MCF 10A (cell line): ENCODE measurements at regions not wholly inside any gene's neighbourhood (a gene's known extent, or its start where the extent isn't known, plus 50 kb on each side); places are given as distances from the start of the nearest gene placed in this dataset.

Experiments
- BruUV-seq: library from RNA; stranded (reverse); fragments of 400-500 nt; replicated peaks from 2 replicates; lab custom pipeline; 2021; lab: Mats Ljungman, UMichigan
- CTCF ChIA-PET: fragments of 300-600 bp; sonication (Branson Sonifier 250); formaldehyde crosslinking; extraction: SDS; loops from one replicate; lab custom pipeline; 2021; ENCODE audit warnings: antibody characterized with exemption, inconsistent platforms; lab: Yijun Ruan, JAX
- POLR2A ChIA-PET: fragments of 300-600, 350-650 bp; sonication (Branson Sonifier 250); formaldehyde crosslinking; extraction: SDS; loops from one replicate; lab custom pipeline; 2020; ENCODE audit warnings: antibody characterized with exemption, inconsistent platforms; lab: Yijun Ruan, JAX
- DNase-seq: peaks from one replicate; pipeline ENCODE4 v3.0.0-alpha.2; 2018; ENCODE audit not compliant: unreplicated experiment
- H3K27ac Mint-ChIP-seq: one replicate; pipeline ENCODE4 v1.8.0; 2022; ENCODE audit warnings: mild to moderate bottlenecking, low read depth, mixed read lengths; ENCODE audit not compliant: unreplicated experiment
- H3K27me3 Mint-ChIP-seq: one replicate; pipeline ENCODE4 v1.8.0; 2022; ENCODE audit warnings: mixed read lengths; ENCODE audit not compliant: insufficient read depth, unreplicated experiment
- H3K36me3 Mint-ChIP-seq: one replicate; pipeline ENCODE4 v1.8.0; 2022; ENCODE audit warnings: mild to moderate bottlenecking, moderate library complexity, mixed read lengths; ENCODE audit not compliant: insufficient read depth, unreplicated experiment
- H3K4me1 Mint-ChIP-seq: one replicate; pipeline ENCODE4 v1.8.0; 2022; ENCODE audit warnings: mixed read lengths; ENCODE audit not compliant: insufficient read depth, unreplicated experiment
- H3K4me3 Mint-ChIP-seq: one replicate; pipeline ENCODE4 v1.8.0; 2022; ENCODE audit warnings: mild to moderate bottlenecking, moderate library complexity, mixed read lengths; ENCODE audit not compliant: unreplicated experiment
- H3K9me3 Mint-ChIP-seq: one replicate; pipeline ENCODE4 v1.8.0; 2022; ENCODE audit warnings: mixed read lengths; ENCODE audit not compliant: unreplicated experiment
- intact Hi-C: fragments of 100-400 bp; cut with micrococcal nuclease; formaldehyde crosslinking; loops from 2 replicates; pipeline ENCODE4 v1.14.1; 2022
- TF ChIP-seq, protein P1 (sequence below): fragments of 200-600 bp; IDR thresholded peaks from one replicate; pipeline ENCODE4 v1.8.0; 2022; ENCODE audit warnings: antibody characterized with exemption, mild to moderate bottlenecking; ENCODE audit not compliant: unreplicated experiment

DNA sequence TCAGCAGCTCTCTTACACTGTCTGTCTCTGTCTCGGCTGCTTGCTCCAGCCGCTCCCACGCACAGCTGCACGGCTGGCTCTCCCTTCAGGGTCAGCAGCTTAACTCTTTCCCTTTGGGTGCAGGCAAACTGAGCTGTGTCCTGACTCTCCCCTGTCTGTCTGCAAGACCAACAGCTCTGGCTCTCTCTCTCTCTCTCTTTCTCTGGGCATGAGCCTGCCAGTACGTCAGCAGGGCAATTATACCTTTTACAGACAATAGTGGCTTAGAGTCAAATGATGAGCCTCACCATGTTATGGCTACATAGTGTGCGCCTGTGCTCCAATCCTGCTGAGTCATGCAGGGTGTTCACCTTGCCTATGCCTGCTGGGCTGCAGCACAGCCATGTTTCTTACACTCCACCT, 120.5 kb upstream of the DDHD1 start:
- BruUV-seq = no TSS peak
- POLR2A ChIA-PET = interaction anchor here (0.5 to 0.6 kb wide), 3 partner anchors 80 to 936 kb away, joined by 3 read pairs; no protein-coding TSS in a partner anchor

DNA sequence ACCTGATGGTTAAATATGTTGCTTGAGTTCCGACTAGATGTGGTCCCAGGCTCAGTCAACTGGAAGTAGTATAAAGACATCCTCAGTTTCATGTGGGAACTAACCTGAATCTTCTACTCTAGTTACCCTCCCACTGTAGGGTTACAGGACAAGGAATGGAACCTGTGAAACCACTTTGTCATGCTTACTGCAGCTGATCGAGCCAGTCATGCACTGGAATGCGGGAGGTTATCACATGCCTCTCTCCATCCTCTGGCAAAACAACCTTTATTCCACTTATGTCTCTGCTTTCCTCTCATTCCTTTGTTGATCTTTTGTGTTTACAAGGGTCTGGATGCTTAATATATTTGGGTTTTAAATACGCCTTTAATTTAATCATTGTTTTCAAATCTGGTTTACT, 111.9 kb upstream of the DDHD1 start:
- Mint-ChIP-seq H3K36me3 (no peaks in the 10 kb centered on the region), H3K4me1 (no peaks in the 10 kb centered on the region), H3K27me3 (no peaks in the 10 kb centered on the region), H3K27ac (no peak overlapping the region), H3K4me3 (no peak overlapping the region), H3K9me3 (peaks cover 11% of the 10 kb centered on the region)
- DNase-seq = no peak
- ChIA-PET CTCF (no interaction called here), POLR2A (interaction anchor here (0.7 kb wide), 1 partner anchor 104 kb away, joined by 3 read pairs; no protein-coding TSS in a partner anchor)
- TF ChIP-seq, protein P1, sequence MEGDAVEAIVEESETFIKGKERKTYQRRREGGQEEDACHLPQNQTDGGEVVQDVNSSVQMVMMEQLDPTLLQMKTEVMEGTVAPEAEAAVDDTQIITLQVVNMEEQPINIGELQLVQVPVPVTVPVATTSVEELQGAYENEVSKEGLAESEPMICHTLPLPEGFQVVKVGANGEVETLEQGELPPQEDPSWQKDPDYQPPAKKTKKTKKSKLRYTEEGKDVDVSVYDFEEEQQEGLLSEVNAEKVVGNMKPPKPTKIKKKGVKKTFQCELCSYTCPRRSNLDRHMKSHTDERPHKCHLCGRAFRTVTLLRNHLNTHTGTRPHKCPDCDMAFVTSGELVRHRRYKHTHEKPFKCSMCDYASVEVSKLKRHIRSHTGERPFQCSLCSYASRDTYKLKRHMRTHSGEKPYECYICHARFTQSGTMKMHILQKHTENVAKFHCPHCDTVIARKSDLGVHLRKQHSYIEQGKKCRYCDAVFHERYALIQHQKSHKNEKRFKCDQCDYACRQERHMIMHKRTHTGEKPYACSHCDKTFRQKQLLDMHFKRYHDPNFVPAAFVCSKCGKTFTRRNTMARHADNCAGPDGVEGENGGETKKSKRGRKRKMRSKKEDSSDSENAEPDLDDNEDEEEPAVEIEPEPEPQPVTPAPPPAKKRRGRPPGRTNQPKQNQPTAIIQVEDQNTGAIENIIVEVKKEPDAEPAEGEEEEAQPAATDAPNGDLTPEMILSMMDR = no peak
- intact Hi-C loops = no loop called here
- no TSS peak for BruUV-seq

More for the DNA sequence above, 120.5 kb upstream of the DDHD1 start:
- DNase-seq = peak; percentile 54
- no peak overlapping the region for H3K4me3 Mint-ChIP-seq
- H3K27ac Mint-ChIP-seq = no peak overlapping the region
- CTCF ChIA-PET = interaction anchor here (0.6 to 1.2 kb wide), 3 partner anchors 22 to 114 kb away, joined by 3 to 4 read pairs (median 3); no protein-coding TSS in a partner anchor
- intact Hi-C loops = loop anchor here (10.0 kb wide), 1 partner anchor 119 kb away; the partner anchor contains the start of gene DDHD1
- no peaks in the 10 kb centered on the region for H3K36me3 Mint-ChIP-seq
- no peaks in the 10 kb centered on the region for H3K27me3 Mint-ChIP-seq
- H3K9me3 Mint-ChIP-seq = no peaks in the 10 kb centered on the region
- H3K4me1 Mint-ChIP-seq = peaks cover 2% of the 10 kb centered on the region
- TF ChIP-seq, protein P1 = no peak

DNA sequence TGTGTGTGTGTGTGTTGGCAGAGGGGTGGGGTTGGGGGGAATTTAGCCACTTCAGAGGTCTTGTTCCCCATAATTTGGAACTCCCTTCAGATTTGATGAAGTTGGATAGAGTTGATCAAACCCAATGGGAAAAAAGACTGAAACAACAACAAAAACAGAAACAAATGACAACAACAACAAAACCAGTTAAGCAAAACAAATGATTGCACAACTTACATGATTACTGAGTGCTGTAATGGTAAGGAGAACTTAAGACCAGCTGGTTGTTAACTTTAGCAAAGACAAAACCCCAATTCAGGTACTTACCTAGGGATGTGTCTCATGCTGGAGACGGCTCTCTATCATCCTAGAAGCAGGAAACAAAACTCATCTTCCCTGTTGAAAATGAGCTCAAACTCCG, 107.8 kb upstream of the DDHD1 start:
- TF ChIP-seq, protein P1 = no peak
- Mint-ChIP-seq H3K36me3 (no peaks in the 10 kb centered on the region), H3K27me3 (no peaks in the 10 kb centered on the region), H3K9me3 (peaks cover 11% of the 10 kb centered on the region), H3K4me3 (no peak overlapping the region), H3K27ac (no peak overlapping the region), H3K4me1 (no peaks in the 10 kb centered on the region)
- ChIA-PET CTCF (no interaction called here), POLR2A (no interaction called here)
- DNase-seq = no peak
- BruUV-seq = no TSS peak
- intact Hi-C loops = no loop called here

DNA sequence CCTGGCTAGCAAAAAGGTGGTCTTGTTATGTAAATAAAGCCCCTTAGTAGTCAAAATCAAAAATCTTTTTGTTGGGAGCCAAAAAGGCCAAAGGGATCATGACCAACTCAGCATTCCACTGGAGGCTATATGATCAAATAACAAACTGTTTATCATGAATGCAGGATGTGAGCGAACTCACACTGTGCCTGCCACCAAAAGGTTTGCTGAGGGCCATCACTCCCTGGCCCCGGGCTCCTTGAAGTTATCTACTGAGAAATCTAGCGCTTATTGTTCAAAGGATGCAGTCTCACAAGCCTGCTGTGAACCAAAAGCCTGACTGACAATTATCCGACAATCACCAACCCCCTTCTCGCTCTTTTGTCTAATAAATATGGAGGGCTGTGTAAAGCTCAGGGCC, 107.2 kb upstream of the DDHD1 start:
- no peak for DNase-seq
- BruUV-seq = no TSS peak
- no peaks in the 10 kb centered on the region for H3K36me3 Mint-ChIP-seq
- no peaks in the 10 kb centered on the region for H3K4me1 Mint-ChIP-seq
- ChIA-PET POLR2A (no interaction called here), CTCF (no interaction called here)
- H3K27ac Mint-ChIP-seq = no peak overlapping the region
- H3K4me3 Mint-ChIP-seq = no peak overlapping the region
- H3K9me3 Mint-ChIP-seq = peaks cover 11% of the 10 kb centered on the region
- no peaks in the 10 kb centered on the region for H3K27me3 Mint-ChIP-seq
- TF ChIP-seq, protein P1 = no peak
- intact Hi-C loops = no loop called here
